ENCODE measurements at regions not wholly inside any gene's neighbourhood (a gene's known extent, or its start where the extent isn't known, plus 50 kb on each side); places are given as distances from the start of the nearest gene placed in this dataset.
A peak's percentile ranks its signal among the peaks of the same experiment; 100 is the strongest.

DNA sequence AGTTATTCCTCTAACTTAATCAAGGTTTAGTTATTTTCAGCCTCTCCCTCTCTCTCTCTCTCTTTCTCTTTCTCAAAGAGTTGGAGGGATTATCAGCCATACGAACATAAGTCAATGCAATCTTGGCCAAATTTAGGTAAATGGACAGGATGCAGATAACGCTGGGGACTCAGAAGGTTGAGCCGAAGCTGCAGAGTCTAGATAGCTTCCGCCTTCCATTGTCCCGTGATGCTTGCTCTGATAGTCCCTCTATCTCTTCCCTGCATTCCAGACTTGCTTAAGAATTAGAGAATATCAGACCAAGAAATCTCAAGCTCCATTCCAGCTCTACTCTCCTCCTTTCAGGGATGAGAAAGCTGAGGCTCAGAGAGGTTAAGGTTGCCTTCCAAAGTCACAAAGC is 502.8 kb upstream of the TNP1 start:
- H3K4me1 ChIP-seq: no peaks in the 10 kb centered on the region
- TF ChIP-seq, protein P1, sequence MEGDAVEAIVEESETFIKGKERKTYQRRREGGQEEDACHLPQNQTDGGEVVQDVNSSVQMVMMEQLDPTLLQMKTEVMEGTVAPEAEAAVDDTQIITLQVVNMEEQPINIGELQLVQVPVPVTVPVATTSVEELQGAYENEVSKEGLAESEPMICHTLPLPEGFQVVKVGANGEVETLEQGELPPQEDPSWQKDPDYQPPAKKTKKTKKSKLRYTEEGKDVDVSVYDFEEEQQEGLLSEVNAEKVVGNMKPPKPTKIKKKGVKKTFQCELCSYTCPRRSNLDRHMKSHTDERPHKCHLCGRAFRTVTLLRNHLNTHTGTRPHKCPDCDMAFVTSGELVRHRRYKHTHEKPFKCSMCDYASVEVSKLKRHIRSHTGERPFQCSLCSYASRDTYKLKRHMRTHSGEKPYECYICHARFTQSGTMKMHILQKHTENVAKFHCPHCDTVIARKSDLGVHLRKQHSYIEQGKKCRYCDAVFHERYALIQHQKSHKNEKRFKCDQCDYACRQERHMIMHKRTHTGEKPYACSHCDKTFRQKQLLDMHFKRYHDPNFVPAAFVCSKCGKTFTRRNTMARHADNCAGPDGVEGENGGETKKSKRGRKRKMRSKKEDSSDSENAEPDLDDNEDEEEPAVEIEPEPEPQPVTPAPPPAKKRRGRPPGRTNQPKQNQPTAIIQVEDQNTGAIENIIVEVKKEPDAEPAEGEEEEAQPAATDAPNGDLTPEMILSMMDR (IDR thresholded peaks at IDR 0.05): no peak
- TF ChIP-seq POLR2A (IDR thresholded peaks at IDR 0.05): no peak
- H3K9me3 ChIP-seq: no peaks in the 10 kb centered on the region
- no peak overlapping the region for H3K4me3 ChIP-seq
- no peak overlapping the region for H3K27ac ChIP-seq
- intact Hi-C loops (cut with DNase I): no loop called here
- no peak for ATAC-seq
- no peaks in the 10 kb centered on the region for H3K36me3 ChIP-seq (replicated peaks in 1 of 2; ENCODE audit: insufficient read depth in 1 of 2, low read depth in 2 of 2)
- no peaks in the 10 kb centered on the region for H3K27me3 ChIP-seq
- no peak for DNase-seq
- WGBS, 2 donors: 59 to 72% methylated on average over 5 of the region's 5 CpGs

DNA sequence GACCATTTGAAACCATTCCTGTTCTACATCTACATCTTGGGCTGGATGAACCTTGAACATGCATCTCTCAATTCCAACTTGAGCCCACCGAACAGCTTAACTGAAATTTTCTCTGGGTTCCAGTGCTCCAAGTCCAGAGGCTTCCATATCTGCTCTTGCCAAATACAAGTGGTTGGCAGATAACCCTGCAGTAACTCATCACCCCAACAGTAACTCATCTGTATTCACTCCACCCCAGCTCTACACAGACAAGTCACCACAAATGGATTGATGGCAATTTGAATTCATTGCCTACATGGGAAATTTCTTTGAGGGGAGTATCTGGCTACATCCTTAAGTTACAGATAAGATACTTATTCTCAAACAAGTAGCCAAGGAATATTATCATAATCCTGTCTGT is 502.4 kb upstream of the TNP1 start:
- intact Hi-C loops (cut with DNase I): no loop called here
- Histone ChIP-seq H3K36me3 (replicated peaks in 1 of 2; ENCODE audit: insufficient read depth in 1 of 2, low read depth in 2 of 2) (no peaks in the 10 kb centered on the region), H3K27me3 (no peaks in the 10 kb centered on the region), H3K4me3 (no peak overlapping the region), H3K9me3 (no peaks in the 10 kb centered on the region), H3K4me1 (no peaks in the 10 kb centered on the region), H3K27ac (no peak overlapping the region)
- 85 to 89% methylated on average over 1 of the region's 1 CpG for WGBS, 2 donors
- ATAC-seq: no peak
- DNase-seq: no peak
- TF ChIP-seq POLR2A (IDR thresholded peaks at IDR 0.05): no peak
- TF ChIP-seq, protein P1 (IDR thresholded peaks at IDR 0.05): no peak

DNA sequence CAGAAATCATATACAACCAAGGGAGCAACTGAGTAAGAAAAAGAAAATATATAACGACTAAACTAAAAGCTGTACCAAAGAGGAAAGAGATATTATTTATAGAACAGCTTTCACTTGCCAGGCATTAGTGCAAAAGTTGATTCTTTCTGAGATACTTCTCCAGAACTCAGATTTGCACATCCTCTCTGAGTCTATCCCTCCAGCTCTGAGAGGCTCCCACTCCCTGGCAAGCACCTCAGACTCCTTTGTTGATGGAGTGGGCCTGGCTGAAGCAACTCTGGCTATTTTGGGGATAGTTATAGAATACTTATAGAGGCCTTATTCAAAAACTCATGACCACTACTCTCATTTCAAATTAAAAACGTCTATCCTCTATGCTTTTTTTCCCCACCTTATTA is 501.6 kb upstream of the TNP1 start:
- 42 to 49% methylated on average over 2 of the region's 2 CpGs for WGBS, 2 donors
- Histone ChIP-seq H3K4me3 (no peak overlapping the region), H3K36me3 (replicated peaks in 1 of 2; ENCODE audit: insufficient read depth in 1 of 2, low read depth in 2 of 2) (no peaks in the 10 kb centered on the region), H3K27ac (no peak overlapping the region), H3K27me3 (no peaks in the 10 kb centered on the region), H3K9me3 (no peaks in the 10 kb centered on the region), H3K4me1 (no peaks in the 10 kb centered on the region)
- DNase-seq (no peak), ATAC-seq (no peak)
- intact Hi-C loops (cut with DNase I): no loop called here
- no peak for TF ChIP-seq POLR2A (IDR thresholded peaks at IDR 0.05)
- TF ChIP-seq, protein P1 (IDR thresholded peaks at IDR 0.05): no peak

DNA sequence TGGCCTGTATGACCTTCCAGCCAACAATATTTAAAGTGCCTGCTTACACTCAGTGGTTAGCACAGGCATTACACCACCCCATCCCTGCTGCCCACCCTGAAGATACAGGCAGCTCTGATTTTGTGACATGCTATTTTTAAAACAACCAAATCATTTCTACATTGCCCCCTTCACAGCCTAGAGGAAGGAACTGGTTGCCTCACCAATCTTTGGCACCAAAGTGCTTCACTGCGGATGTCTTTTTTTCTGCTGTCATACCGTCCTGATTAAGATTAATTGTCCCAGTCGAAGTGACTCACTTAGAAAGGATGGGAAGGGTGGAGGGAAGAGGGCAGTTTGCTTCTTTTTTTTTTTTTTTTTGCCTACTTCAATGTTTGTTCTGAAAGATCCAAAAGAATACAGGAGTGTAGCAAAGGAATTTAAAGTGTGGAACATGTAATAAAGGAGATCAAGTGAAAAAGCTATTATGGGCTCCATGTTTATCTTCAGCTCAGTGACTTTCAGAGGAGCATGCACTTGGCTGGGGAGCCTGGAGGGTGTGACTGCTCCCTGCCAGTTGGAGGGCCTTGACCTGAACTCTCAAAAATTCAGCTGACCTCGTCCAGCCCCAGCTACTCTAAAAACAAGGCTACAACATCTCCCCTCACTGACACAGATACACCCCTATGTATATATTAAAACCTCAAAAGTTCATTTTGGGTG is 501.1 kb upstream of the TNP1 start:
- H3K9me3 ChIP-seq: no peaks in the 10 kb centered on the region
- intact Hi-C loops (cut with DNase I): no loop called here
- H3K27ac ChIP-seq: no peak overlapping the region
- 19 to 25% methylated on average over 4 of the region's 4 CpGs for WGBS, 2 donors
- H3K36me3 ChIP-seq (replicated peaks in 1 of 2; ENCODE audit: insufficient read depth in 1 of 2, low read depth in 2 of 2): no peaks in the 10 kb centered on the region
- no peak overlapping the region for H3K4me3 ChIP-seq
- ATAC-seq (no peak), DNase-seq (peak in 1 of 4 donors; percentile 5)
- TF ChIP-seq, protein P1 (IDR thresholded peaks at IDR 0.05): no peak
- TF ChIP-seq POLR2A (IDR thresholded peaks at IDR 0.05): no peak
- H3K27me3 ChIP-seq: no peaks in the 10 kb centered on the region
- H3K4me1 ChIP-seq: no peaks in the 10 kb centered on the region

DNA sequence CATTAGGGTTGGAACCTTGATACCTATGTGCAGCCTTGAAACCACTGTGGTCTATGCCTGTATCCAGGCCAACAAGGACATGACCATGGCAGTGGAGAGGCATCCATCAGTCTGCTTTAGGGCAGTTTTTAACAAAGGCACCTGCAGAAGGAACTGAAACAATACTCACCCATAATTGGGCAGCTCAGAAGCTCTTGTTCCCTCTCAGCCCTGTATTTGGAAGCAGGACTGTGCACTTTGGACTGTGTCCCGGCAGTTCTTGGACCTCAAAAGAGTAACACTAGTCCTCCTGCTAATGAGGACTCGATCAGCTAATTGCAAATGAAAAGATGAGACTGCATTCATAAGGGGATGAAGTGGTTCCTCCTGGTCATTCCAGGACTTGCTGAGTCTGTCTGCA is 500.2 kb upstream of the TNP1 start:
- Histone ChIP-seq H3K27me3 (no peaks in the 10 kb centered on the region), H3K36me3 (replicated peaks in 1 of 2; ENCODE audit: insufficient read depth in 1 of 2, low read depth in 2 of 2) (no peaks in the 10 kb centered on the region), H3K4me1 (no peaks in the 10 kb centered on the region), H3K27ac (no peak overlapping the region), H3K4me3 (no peak overlapping the region), H3K9me3 (no peaks in the 10 kb centered on the region)
- no peak for ATAC-seq
- DNase-seq: no peak
- no peak for TF ChIP-seq POLR2A (IDR thresholded peaks at IDR 0.05)
- TF ChIP-seq, protein P1 (IDR thresholded peaks at IDR 0.05): no peak
- intact Hi-C loops (cut with DNase I): no loop called here
- 41 to 64% methylated on average over 2 of the region's 2 CpGs for WGBS, 2 donors

Measured in body of pancreas (tissue), 4 donors.